ENCODE measurements at regions not wholly inside any gene's neighbourhood (a gene's known extent, or its start where the extent isn't known, plus 50 kb on each side); places are given as distances from the start of the nearest gene placed in this dataset.

GRCh38 chr2:217673627-217674026 lies 329.2 kb downstream of the TNS1 start:
- H3K9me3 ChIP-seq (ENCODE audit: control insufficient read depth, low read length), result no peaks in the 10 kb centered on the region
- no peak overlapping the region for H3K9ac ChIP-seq
- H3K79me2 ChIP-seq, result peaks cover 18% of the 10 kb centered on the region
- H3K36me3 ChIP-seq (ENCODE audit: control insufficient read depth, insufficient read depth, low read length), result no peaks in the 10 kb centered on the region
- no peak overlapping the region for H3K4me3 ChIP-seq (ENCODE audit: low read depth, low read length)
- H3K4me2 ChIP-seq (ENCODE audit: low read length), result no peak overlapping the region
- H3K4me1 ChIP-seq, result peaks cover 3% of the 10 kb centered on the region
- no peak for TF ChIP-seq CTCF (IDR thresholded peaks at IDR 0.05)
- no peak overlapping the region for H2AFZ ChIP-seq
- no peaks in the 10 kb centered on the region for H3K27me3 ChIP-seq (ENCODE audit: control insufficient read depth, insufficient read depth, low read length)
- H3K27ac ChIP-seq, result no peak overlapping the region

GRCh38 chr2:217672472-217672871 lies 330.3 kb downstream of the TNS1 start:
- Histone ChIP-seq H2AFZ (no peak overlapping the region), H3K27ac (no peak overlapping the region), H3K27me3 (ENCODE audit: control insufficient read depth, insufficient read depth, low read length) (no peaks in the 10 kb centered on the region), H3K4me1 (peaks cover 3% of the 10 kb centered on the region), H3K9ac (no peak overlapping the region), H3K36me3 (ENCODE audit: control insufficient read depth, insufficient read depth, low read length) (no peaks in the 10 kb centered on the region), H3K4me3 (ENCODE audit: low read depth, low read length) (no peak overlapping the region), H3K4me2 (ENCODE audit: low read length) (no peak overlapping the region), H3K79me2 (peaks cover 16% of the 10 kb centered on the region), H3K9me3 (ENCODE audit: control insufficient read depth, low read length) (no peaks in the 10 kb centered on the region)
- TF ChIP-seq CTCF (IDR thresholded peaks at IDR 0.05), result no peak

GRCh38 chr2:217671871-217672270 lies 330.9 kb downstream of the TNS1 start:
- no peaks in the 10 kb centered on the region for H3K36me3 ChIP-seq (ENCODE audit: control insufficient read depth, insufficient read depth, low read length)
- no peak overlapping the region for H3K4me3 ChIP-seq (ENCODE audit: low read depth, low read length)
- no peak overlapping the region for H2AFZ ChIP-seq
- no peak overlapping the region for H3K9ac ChIP-seq
- H3K27ac ChIP-seq, result no peak overlapping the region
- no peaks in the 10 kb centered on the region for H3K9me3 ChIP-seq (ENCODE audit: control insufficient read depth, low read length)
- peaks cover 3% of the 10 kb centered on the region for H3K4me1 ChIP-seq
- TF ChIP-seq CTCF (IDR thresholded peaks at IDR 0.05), result no peak
- H3K79me2 ChIP-seq, result peaks cover 16% of the 10 kb centered on the region
- no peaks in the 10 kb centered on the region for H3K27me3 ChIP-seq (ENCODE audit: control insufficient read depth, insufficient read depth, low read length)
- no peak overlapping the region for H3K4me2 ChIP-seq (ENCODE audit: low read length)

GRCh38 chr2:217671075-217671474 lies 331.7 kb downstream of the TNS1 start:
- Histone ChIP-seq H3K36me3 (ENCODE audit: control insufficient read depth, insufficient read depth, low read length) (no peaks in the 10 kb centered on the region), H3K27me3 (ENCODE audit: control insufficient read depth, insufficient read depth, low read length) (no peaks in the 10 kb centered on the region), H3K4me3 (ENCODE audit: low read depth, low read length) (no peak overlapping the region), H3K9me3 (ENCODE audit: control insufficient read depth, low read length) (no peaks in the 10 kb centered on the region), H3K9ac (no peak overlapping the region), H3K27ac (no peak overlapping the region), H3K79me2 (peaks cover 20% of the 10 kb centered on the region), H3K4me1 (peaks cover 3% of the 10 kb centered on the region), H2AFZ (no peak overlapping the region), H3K4me2 (ENCODE audit: low read length) (no peak overlapping the region)
- no peak for TF ChIP-seq CTCF (IDR thresholded peaks at IDR 0.05)

- no peak overlapping the region for H3K27ac ChIP-seq
- no peaks in the 10 kb centered on the region for H3K27me3 ChIP-seq (ENCODE audit: control insufficient read depth, insufficient read depth, low read length)
- peaks cover 22% of the 10 kb centered on the region for H3K79me2 ChIP-seq
- H3K4me2 ChIP-seq (ENCODE audit: low read length), result no peak overlapping the region
- no peak overlapping the region for H2AFZ ChIP-seq
- H3K9me3 ChIP-seq (ENCODE audit: control insufficient read depth, low read length), result no peaks in the 10 kb centered on the region
- no peaks in the 10 kb centered on the region for H3K36me3 ChIP-seq (ENCODE audit: control insufficient read depth, insufficient read depth, low read length)
- H3K4me1 ChIP-seq, result peaks cover 3% of the 10 kb centered on the region
- TF ChIP-seq CTCF (IDR thresholded peaks at IDR 0.05), result no peak
- no peak overlapping the region for H3K4me3 ChIP-seq (ENCODE audit: low read depth, low read length)
- no peak overlapping the region for H3K9ac ChIP-seq
These were observed 333.0 kb downstream of the TNS1 start for GRCh38 chr2:217669831-217670230.
